ENCODE measurements at regions not wholly inside any gene's neighbourhood (a gene's known extent, or its start where the extent isn't known, plus 50 kb on each side); places are given as distances from the start of the nearest gene placed in this dataset.

GRCh38 chr2:3000125-3000524 lies 377.5 kb downstream of the EIPR1 start:
- TF ChIP-seq CTCF (IDR thresholded peaks at IDR 0.05 in 8 of 11, conservative IDR thresholded peaks at IDR 0.05 in 3 of 11), result no peak
- TF ChIP-seq POLR2A (IDR thresholded peaks at IDR 0.05), result no peak

Measured in spleen (tissue), 7 donors.